GM12878 (cell line): ENCODE measurements at regions not wholly inside any gene's neighbourhood (a gene's known extent, or its start where the extent isn't known, plus 50 kb on each side); places are given as distances from the start of the nearest gene placed in this dataset.

Experiments
- ATAC-seq: fragments of 200-7000 bp; cut with Tn5 transposase; 3 replicates; pipeline ENCODE4 v1.9.1; 2020; ENCODE audit warnings: mild to moderate bottlenecking, moderate library complexity
- BruUV-seq: library from RNA; stranded (reverse); fragments of 400-500 nt; replicated peaks from 2 replicates; lab custom pipeline; 2021; lab: Mats Ljungman, UMichigan
- CTCF ChIA-PET: fragments of 300-600 bp; sonication (Branson Sonifier 250); formaldehyde crosslinking; extraction: SDS; loops from one replicate; lab custom pipeline; 2021; ENCODE audit warnings: inconsistent platforms; lab: Yijun Ruan, JAX
- POLR2A ChIA-PET: fragments of 350-600 bp; formaldehyde crosslinking; extraction: SDS; loops from one replicate; lab custom pipeline; 2021; ENCODE audit warnings: inconsistent platforms; lab: Charles Lee
- RAD21 ChIA-PET: fragments of 300-600 bp; sonication (Branson Sonifier 250); formaldehyde crosslinking; loops from one replicate; lab custom pipeline; 2023; ENCODE audit warnings: antibody characterized with exemption; ENCODE audit not compliant: unreplicated experiment; lab: Charles Lee
- SMC1A ChIA-PET: fragments of 300-600 bp; sonication (Branson Sonifier 250); formaldehyde crosslinking; loops from one replicate; lab custom pipeline; 2023; ENCODE audit not compliant: unreplicated experiment, uncharacterized antibody; lab: Charles Lee
- DNase-seq: peaks from one replicate; pipeline ENCODE4 v3.0.0-alpha.2; 2011; ENCODE audit warnings: low read depth, low spot score
- FAIRE-seq: peaks from 3 replicates; lab custom pipeline; 2011; peaks lifted over from hg19 to GRCh38; lab: Jason Lieb, UNC
- H2AFZ ChIP-seq: 2 replicates; pipeline ENCODE4 v1.6.0; 2011; ENCODE audit warnings: low read depth, low read length, control low read depth; ENCODE audit not compliant: control insufficient read depth
- H3K27ac ChIP-seq: 2 replicates; pipeline ENCODE4 v1.5.1; 2011; ENCODE audit warnings: control low read depth; ENCODE audit not compliant: control insufficient read depth, insufficient read depth
- H3K27me3 ChIP-seq, 2 experiments: replicated peaks in 1 of 2; 2 replicates each; pipeline versions ENCODE4 v1.6.0 to v1.6.1; 2011; ENCODE audit warnings: low read length in 1 of 2; ENCODE audit not compliant: control insufficient read depth in 2 of 2, insufficient read depth in 2 of 2
- H3K36me3 ChIP-seq, 2 experiments: 2 replicates each; pipeline ENCODE4 v1.5.1; 2011; ENCODE audit warnings: low read length in 1 of 2; ENCODE audit not compliant: control insufficient read depth in 2 of 2, insufficient read depth in 2 of 2
- H3K4me1 ChIP-seq: 2 replicates; pipeline ENCODE4 v1.6.1; 2011; ENCODE audit warnings: mild to moderate bottlenecking, low read length, moderate library complexity, mixed read lengths; ENCODE audit not compliant: control insufficient read depth, insufficient read depth
- H3K4me2 ChIP-seq: 2 replicates; pipeline ENCODE4 v1.6.0; 2011; ENCODE audit warnings: control low read depth; ENCODE audit not compliant: control insufficient read depth, insufficient read depth
- H3K4me3 ChIP-seq: fragments of 200-600 bp; sonication (generic); 2 replicates; pipeline ENCODE4 v1.5.1; 2016
- H3K79me2 ChIP-seq: 2 replicates; pipeline ENCODE4 v1.6.0; 2011; ENCODE audit warnings: low read length; ENCODE audit not compliant: control insufficient read depth, insufficient read depth
- H3K9ac ChIP-seq: 2 replicates; pipeline ENCODE4 v1.8.0; 2011; ENCODE audit warnings: low read length, control low read depth, mixed read lengths; ENCODE audit not compliant: control insufficient read depth, insufficient read depth
- H3K9me3 ChIP-seq: replicated peaks from 3 replicates; pipeline ENCODE4 v1.5.1; 2011; ENCODE audit warnings: mild to moderate bottlenecking, low read length; ENCODE audit not compliant: control insufficient read depth, insufficient read depth
- H4K20me1 ChIP-seq: 2 replicates; pipeline ENCODE4 v1.6.0; 2011; ENCODE audit not compliant: control insufficient read depth, insufficient read depth
- CREB1 ChIP-seq: IDR thresholded peaks from 2 replicates; pipeline ENCODE4 v1.6.1; 2012; ENCODE audit warnings: low read depth, mild to moderate bottlenecking, inconsistent platforms
- GATAD2B ChIP-seq: fragments of 450-650 bp; conservative IDR thresholded peaks from 2 replicates; pipeline ENCODE4 v1.6.1; 2017; ENCODE audit warnings: low read depth, mild to moderate bottlenecking, moderate library complexity
- MTA2 ChIP-seq: fragments of 450-650 bp; IDR thresholded peaks from 2 replicates; pipeline ENCODE4 v1.6.1; 2016; ENCODE audit warnings: low read depth, mild to moderate bottlenecking, moderate library complexity
- NFXL1 ChIP-seq: fragments of 450-650 bp; IDR thresholded peaks from 2 replicates; pipeline ENCODE4 v1.6.1; 2017; ENCODE audit warnings: antibody characterized with exemption, mild to moderate bottlenecking, borderline replicate concordance
- SMAD1 ChIP-seq: fragments of 450-650 bp; IDR thresholded peaks from 2 replicates; pipeline ENCODE4 v1.6.1; 2018; ENCODE audit warnings: mild to moderate bottlenecking, low read depth; ENCODE audit not compliant: partially characterized antibody
- SMAD5 ChIP-seq: IDR thresholded peaks from 2 replicates; pipeline ENCODE4 v1.6.1; 2016; ENCODE audit warnings: antibody characterized with exemption, low read depth
- SMC3 ChIP-seq: IDR thresholded peaks from 2 replicates; pipeline ENCODE4 v1.6.1; 2011; ENCODE audit warnings: low read length, improper control_type of control experiment, borderline replicate concordance
- SPI1 ChIP-seq: IDR thresholded peaks from 2 replicates; pipeline ENCODE4 v1.6.1; 2011; ENCODE audit warnings: low read depth, mild to moderate bottlenecking, low read length, moderate library complexity, borderline replicate concordance; ENCODE audit not compliant: insufficient read depth
- TCF12 ChIP-seq: IDR thresholded peaks from 2 replicates; pipeline ENCODE4 v1.6.1; 2011; ENCODE audit warnings: low read depth, mild to moderate bottlenecking, low read length
- YBX1 ChIP-seq: fragments of 450-650 bp; IDR thresholded peaks from 2 replicates; pipeline ENCODE4 v1.6.1; 2016; ENCODE audit warnings: antibody characterized with exemption
- ZNF217 ChIP-seq: fragments of 450-650 bp; IDR thresholded peaks from 2 replicates; pipeline ENCODE4 v1.6.1; 2017; ENCODE audit warnings: antibody characterized with exemption, mild to moderate bottlenecking
- ZNF274 ChIP-seq: IDR thresholded peaks from one replicate; pipeline ENCODE4 v1.8.0; 2011; ENCODE audit not compliant: insufficient read length, insufficient read depth
- ZNF622 ChIP-seq: fragments of 450-650 bp; IDR thresholded peaks from 2 replicates; pipeline ENCODE4 v1.6.1; 2017; ENCODE audit warnings: mild to moderate bottlenecking, inconsistent platforms
- WGBS: methylation state at CpG from one replicate; pipeline ENCODE4 v1.1.6; 2016; ENCODE audit warnings: low lambda C conversion rate; ENCODE audit not compliant: insufficient replicate concordance, insufficient coverage; ENCODE audit errors: missing lambda C conversion rate; 5-methylcytosine and 5-hydroxymethylcytosine counted together
- in situ Hi-C: fragments of 300-500 bp; cut with MboI; formaldehyde crosslinking; loops from 9 replicates; pipeline ENCODE4 v1.14.3; 2018; ENCODE audit warnings: mixed read lengths
- intact Hi-C: fragments of 100-400 bp; cut with micrococcal nuclease; formaldehyde crosslinking; loops from one replicate; pipeline ENCODE4 v1.14.2; 2022; ENCODE audit not compliant: unreplicated experiment
- TF ChIP-seq, protein P1 (sequence below): fragments of 450-650 bp; formaldehyde crosslinking; IDR thresholded peaks from 2 replicates; pipeline ENCODE4 v1.4.0; 2020; ENCODE audit warnings: mild to moderate bottlenecking, moderate library complexity

- FAIRE-seq (no peak), DNase-seq (no peak), ATAC-seq (no peak)
- CTCF ChIA-PET: interaction anchor here (0.7 to 1.2 kb wide), 4 partner anchors 11 to 320 kb away, joined by 3 to 4 read pairs (median 3); no protein-coding TSS in a partner anchor
- Histone ChIP-seq H3K27me3 (peaks cover 0 to 2% of the 10 kb centered on the region in 2 experiments; a peak in 1 of 4 replicates), H3K9ac (no peak overlapping the region), H4K20me1 (no peaks in the 10 kb centered on the region), H3K27ac (no peak overlapping the region), H3K36me3 (no peaks in the 10 kb centered on the region), H3K4me3 (no peak overlapping the region), H3K4me1 (no peaks in the 10 kb centered on the region), H3K79me2 (no peaks in the 10 kb centered on the region), H2AFZ (no peak overlapping the region), H3K4me2 (no peak overlapping the region), H3K9me3 (no peaks in the 10 kb centered on the region)
- no TSS peak for BruUV-seq
- 49% methylated on average over 4 of the region's 4 CpGs for WGBS
- intact Hi-C loops (loop anchor here (5.0 kb wide), 1 partner anchor 206 kb away; no protein-coding TSS in a partner anchor), in situ Hi-C loops (no loop called here)
- POLR2A ChIA-PET: interaction anchor here (0.6 kb wide), 1 partner anchor 195 kb away, joined by 5 read pairs; no protein-coding TSS in a partner anchor
- SMC1A ChIA-PET: interaction anchor here (1.4 kb wide), 1 partner anchor 8 kb away, joined by 3 read pairs; no protein-coding TSS in a partner anchor
- RAD21 ChIA-PET: no interaction called here
- TF ChIP-seq ZNF274: no peak
- no peak for TF ChIP-seq GATAD2B
- TF ChIP-seq ZNF217: no peak
- no peak for TF ChIP-seq SMAD1
- no peak for TF ChIP-seq NFXL1
- TF ChIP-seq ZNF622: no peak
- TF ChIP-seq SPI1: no peak
- no peak for TF ChIP-seq YBX1
- TF ChIP-seq, protein P1, sequence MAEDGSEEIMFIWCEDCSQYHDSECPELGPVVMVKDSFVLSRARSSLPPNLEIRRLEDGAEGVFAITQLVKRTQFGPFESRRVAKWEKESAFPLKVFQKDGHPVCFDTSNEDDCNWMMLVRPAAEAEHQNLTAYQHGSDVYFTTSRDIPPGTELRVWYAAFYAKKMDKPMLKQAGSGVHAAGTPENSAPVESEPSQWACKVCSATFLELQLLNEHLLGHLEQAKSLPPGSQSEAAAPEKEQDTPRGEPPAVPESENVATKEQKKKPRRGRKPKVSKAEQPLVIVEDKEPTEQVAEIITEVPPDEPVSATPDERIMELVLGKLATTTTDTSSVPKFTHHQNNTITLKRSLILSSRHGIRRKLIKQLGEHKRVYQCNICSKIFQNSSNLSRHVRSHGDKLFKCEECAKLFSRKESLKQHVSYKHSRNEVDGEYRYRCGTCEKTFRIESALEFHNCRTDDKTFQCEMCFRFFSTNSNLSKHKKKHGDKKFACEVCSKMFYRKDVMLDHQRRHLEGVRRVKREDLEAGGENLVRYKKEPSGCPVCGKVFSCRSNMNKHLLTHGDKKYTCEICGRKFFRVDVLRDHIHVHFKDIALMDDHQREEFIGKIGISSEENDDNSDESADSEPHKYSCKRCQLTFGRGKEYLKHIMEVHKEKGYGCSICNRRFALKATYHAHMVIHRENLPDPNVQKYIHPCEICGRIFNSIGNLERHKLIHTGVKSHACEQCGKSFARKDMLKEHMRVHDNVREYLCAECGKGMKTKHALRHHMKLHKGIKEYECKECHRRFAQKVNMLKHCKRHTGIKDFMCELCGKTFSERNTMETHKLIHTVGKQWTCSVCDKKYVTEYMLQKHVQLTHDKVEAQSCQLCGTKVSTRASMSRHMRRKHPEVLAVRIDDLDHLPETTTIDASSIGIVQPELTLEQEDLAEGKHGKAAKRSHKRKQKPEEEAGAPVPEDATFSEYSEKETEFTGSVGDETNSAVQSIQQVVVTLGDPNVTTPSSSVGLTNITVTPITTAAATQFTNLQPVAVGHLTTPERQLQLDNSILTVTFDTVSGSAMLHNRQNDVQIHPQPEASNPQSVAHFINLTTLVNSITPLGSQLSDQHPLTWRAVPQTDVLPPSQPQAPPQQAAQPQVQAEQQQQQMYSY (CRISPR knock-in tag): no peak
- TF ChIP-seq SMC3: no peak
- TF ChIP-seq MTA2: no peak
- no peak for TF ChIP-seq SMAD5
- TF ChIP-seq TCF12: no peak
- no peak for TF ChIP-seq CREB1
Observed at GRCh38 chr11:13168271-13168670, 109.3 kb upstream of the BMAL1 start.
